Fibroblast of lung (primary cell): ENCODE measurements at regions not wholly inside any gene's neighbourhood (a gene's known extent, or its start where the extent isn't known, plus 50 kb on each side); places are given as distances from the start of the nearest gene placed in this dataset.

Experiments
- EZH2 ChIP-seq: IDR thresholded peaks from 2 replicates; pipeline ENCODE4 v1.5.1; 2012; ENCODE audit warnings: low read length, control low read depth, mild to moderate bottlenecking; ENCODE audit errors: missing control alignments
- TF ChIP-seq, protein P1 (sequence below), 2 donors: IDR thresholded peaks in 1 of 2; conservative IDR thresholded peaks in 1 of 2; 1 replicate in 1 of 2; 2 replicates in 1 of 2; pipeline ENCODE4 v1.5.1; 2011 to 2012; ENCODE audit warnings: low read length in 2 of 2, control low read depth in 1 of 2, inconsistent platforms in 1 of 2, low read depth in 1 of 2, mild to moderate bottlenecking in 1 of 2

DNA sequence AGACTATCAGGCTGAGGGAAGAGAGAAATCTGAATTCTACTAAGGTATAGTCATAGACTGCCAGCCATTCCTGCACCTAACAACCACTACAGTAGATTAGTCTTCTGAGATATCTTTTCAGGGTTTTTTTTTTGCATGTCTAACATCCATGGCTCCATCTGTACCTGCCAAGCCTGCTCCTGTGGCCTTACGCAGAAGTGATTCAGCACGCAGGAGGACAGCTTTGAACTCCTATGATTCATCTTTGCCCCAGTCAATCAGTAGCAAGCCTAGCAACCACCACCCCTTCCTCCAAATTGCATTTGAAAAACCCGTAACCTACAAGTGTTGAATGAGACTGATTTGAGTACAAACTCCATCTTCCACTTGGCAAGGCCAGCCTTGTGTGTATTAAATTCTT lies 520.7 kb upstream of the HS3ST1 start:
- TF ChIP-seq EZH2: no peak
- TF ChIP-seq, protein P1, sequence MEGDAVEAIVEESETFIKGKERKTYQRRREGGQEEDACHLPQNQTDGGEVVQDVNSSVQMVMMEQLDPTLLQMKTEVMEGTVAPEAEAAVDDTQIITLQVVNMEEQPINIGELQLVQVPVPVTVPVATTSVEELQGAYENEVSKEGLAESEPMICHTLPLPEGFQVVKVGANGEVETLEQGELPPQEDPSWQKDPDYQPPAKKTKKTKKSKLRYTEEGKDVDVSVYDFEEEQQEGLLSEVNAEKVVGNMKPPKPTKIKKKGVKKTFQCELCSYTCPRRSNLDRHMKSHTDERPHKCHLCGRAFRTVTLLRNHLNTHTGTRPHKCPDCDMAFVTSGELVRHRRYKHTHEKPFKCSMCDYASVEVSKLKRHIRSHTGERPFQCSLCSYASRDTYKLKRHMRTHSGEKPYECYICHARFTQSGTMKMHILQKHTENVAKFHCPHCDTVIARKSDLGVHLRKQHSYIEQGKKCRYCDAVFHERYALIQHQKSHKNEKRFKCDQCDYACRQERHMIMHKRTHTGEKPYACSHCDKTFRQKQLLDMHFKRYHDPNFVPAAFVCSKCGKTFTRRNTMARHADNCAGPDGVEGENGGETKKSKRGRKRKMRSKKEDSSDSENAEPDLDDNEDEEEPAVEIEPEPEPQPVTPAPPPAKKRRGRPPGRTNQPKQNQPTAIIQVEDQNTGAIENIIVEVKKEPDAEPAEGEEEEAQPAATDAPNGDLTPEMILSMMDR (conservative IDR thresholded peaks at IDR 0.05 in 1 of 2, IDR thresholded peaks at IDR 0.05 in 1 of 2; ENCODE audit: low read depth in 1 of 2, low read length in 2 of 2): no peak
